Upper lobe of right lung (tissue), 1 donor: ENCODE measurements at regions not wholly inside any gene's neighbourhood (a gene's known extent, or its start where the extent isn't known, plus 50 kb on each side); places are given as distances from the start of the nearest gene placed in this dataset.
A peak's percentile ranks its signal among the peaks of the same experiment; 100 is the strongest.

Experiments used
- ATAC-seq: fragments of 200-7000 bp; cut with Tn5 transposase; one replicate; pipeline ENCODE4 v1.9.1; 2020; ENCODE audit warnings: mild to moderate bottlenecking, moderate library complexity
- DNase-seq: peaks from one replicate; pipeline ENCODE4 v3.0.0-alpha.2; 2020
- H3K27ac ChIP-seq: fragments of 200-600 bp; one replicate; pipeline ENCODE4 v1.8.0; 2022
- H3K27me3 ChIP-seq: fragments of 200-600 bp; one replicate; pipeline ENCODE4 v1.8.0; 2022; ENCODE audit warnings: mild to moderate bottlenecking
- H3K36me3 ChIP-seq: fragments of 200-600 bp; one replicate; pipeline ENCODE4 v1.8.0; 2022
- H3K4me1 ChIP-seq: fragments of 200-600 bp; one replicate; pipeline ENCODE4 v1.8.0; 2022
- H3K4me3 ChIP-seq: fragments of 200-600 bp; one replicate; pipeline ENCODE4 v1.8.0; 2022; ENCODE audit warnings: mild to moderate bottlenecking
- H3K9me3 ChIP-seq: fragments of 200-600 bp; one replicate; pipeline ENCODE4 v1.8.0; 2022
- CTCF ChIP-seq: fragments of 200-600 bp; IDR thresholded peaks from one replicate; pipeline ENCODE4 v1.8.0; 2022; ENCODE audit warnings: antibody characterized with exemption
- intact Hi-C: fragments of 100-400 bp; cut with DNase I; formaldehyde crosslinking; loops from one replicate; pipeline ENCODE4 v1.11.0; 2022
- donor health status: DM: no; HTN: yes; CAD: no; lungs with severe emphysema.

DNA sequence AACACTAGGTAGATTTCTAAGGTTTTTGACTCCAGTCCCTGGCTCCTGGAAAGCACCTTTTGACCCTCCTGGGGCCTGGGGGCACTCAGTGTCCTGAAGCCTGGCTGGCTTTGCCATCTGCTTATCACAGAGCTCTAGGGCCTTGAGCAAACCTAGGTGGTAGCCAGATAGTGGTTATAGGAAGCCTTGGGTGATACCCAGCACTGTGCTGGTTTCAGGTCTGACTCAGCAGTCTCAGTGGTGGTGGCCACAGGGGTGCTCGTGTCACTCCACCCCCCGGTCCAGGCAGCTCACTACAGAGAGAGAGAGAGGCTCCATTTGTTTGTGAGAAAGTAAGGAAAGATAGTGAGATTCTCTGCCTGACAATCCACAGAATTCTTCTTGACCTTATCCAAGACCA is 195.8 kb upstream of the ZFP42 start:
- no peak for DNase-seq
- no peak for ATAC-seq
- H3K4me1 ChIP-seq: no peaks in the 10 kb centered on the region
- no peaks in the 10 kb centered on the region for H3K9me3 ChIP-seq
- no peaks in the 10 kb centered on the region for H3K36me3 ChIP-seq
- H3K4me3 ChIP-seq: no peak overlapping the region
- no peak overlapping the region for H3K27ac ChIP-seq
- TF ChIP-seq CTCF: no peak
- intact Hi-C loops: no loop called here
- no peaks in the 10 kb centered on the region for H3K27me3 ChIP-seq

DNA sequence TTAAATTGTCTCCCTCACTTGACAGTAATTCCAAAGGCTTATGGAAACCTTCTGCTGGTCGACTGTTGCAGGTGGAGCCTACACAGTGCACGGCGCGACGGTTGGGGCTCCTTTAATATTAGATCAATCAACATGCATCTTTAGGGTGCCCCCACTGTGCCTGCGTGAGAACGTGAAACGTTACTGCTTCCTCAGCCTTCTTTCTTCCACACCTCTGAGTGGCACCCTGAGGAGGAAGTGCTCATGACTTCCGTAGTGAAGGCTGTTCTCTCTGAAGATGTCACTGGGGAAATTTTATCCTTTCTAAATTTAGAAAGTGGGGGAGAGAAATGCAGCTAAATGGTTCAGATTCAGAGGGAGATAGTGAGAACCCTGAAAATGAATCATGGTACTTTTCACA is 184.0 kb upstream of the ZFP42 start:
- DNase-seq (no peak), ATAC-seq (no peak)
- H3K27ac ChIP-seq: no peak overlapping the region
- intact Hi-C loops: no loop called here
- no peaks in the 10 kb centered on the region for H3K9me3 ChIP-seq
- no peaks in the 10 kb centered on the region for H3K36me3 ChIP-seq
- no peak for TF ChIP-seq CTCF
- no peak overlapping the region for H3K4me3 ChIP-seq
- no peaks in the 10 kb centered on the region for H3K27me3 ChIP-seq
- no peaks in the 10 kb centered on the region for H3K4me1 ChIP-seq

DNA sequence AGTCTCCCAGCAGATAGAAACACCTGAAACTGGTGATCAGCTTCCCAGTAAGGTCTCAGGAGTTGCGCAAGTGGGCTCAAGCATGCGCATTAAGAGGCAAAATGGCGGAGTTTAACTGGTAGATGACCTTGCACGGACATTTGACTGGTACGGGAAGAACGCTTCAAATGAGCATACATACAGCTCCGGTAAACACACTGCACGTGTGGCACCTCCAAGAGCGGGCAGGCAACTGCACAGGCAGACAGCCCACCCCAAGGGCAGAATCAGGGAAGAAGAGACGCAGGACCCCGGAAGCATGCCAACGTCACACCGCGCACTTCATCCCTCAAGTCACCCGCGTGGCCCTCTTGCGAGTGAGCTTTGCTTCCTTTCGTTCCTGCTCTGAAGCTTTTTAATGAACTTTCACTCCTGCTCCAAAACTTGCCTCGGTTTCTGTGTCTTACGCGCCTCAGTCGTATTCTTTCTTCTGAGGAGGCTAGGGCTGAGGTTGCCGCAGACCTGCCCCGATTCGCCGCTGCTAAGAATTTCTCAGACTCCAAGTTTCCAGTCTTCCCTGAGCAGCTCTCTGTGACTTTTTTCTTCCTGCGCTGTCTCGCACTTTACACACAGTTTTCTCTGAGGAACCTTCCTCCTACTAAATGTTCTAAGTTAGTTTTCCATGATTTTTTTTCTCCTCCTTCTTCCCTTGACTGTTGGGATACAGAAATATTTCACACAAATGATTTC is 180.7 kb upstream of the ZFP42 start:
- Histone ChIP-seq H3K36me3 (no peaks in the 10 kb centered on the region), H3K4me3 (peak overlapping the region; percentile 42), H3K27ac (peak overlapping the region; percentile 77), H3K27me3 (no peaks in the 10 kb centered on the region), H3K4me1 (no peaks in the 10 kb centered on the region), H3K9me3 (no peaks in the 10 kb centered on the region)
- intact Hi-C loops: no loop called here
- DNase-seq (peak; percentile 74), ATAC-seq (peak; percentile 72)
- no peak for TF ChIP-seq CTCF

DNA sequence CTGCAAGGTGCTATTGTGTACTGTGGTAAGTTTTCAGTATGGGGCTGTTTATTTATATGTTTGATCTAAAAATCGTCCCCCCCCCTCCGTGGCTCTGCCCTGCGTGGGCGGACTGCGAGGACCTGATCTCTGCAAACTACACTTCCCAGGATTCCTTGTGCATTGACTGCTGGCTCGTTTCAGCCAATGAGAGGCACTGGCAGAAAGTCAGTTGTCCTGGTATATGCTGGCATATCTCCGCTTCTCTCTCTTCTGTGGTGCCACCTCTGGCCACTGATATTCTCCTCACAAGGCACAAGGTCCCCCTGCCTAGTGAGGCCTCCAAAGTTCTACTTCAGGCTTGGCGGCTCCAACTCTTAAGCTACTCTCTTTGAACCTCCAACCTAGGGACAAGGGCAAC is 168.8 kb upstream of the ZFP42 start:
- H3K27me3 ChIP-seq: no peaks in the 10 kb centered on the region
- DNase-seq (no peak), ATAC-seq (no peak)
- intact Hi-C loops: no loop called here
- no peaks in the 10 kb centered on the region for H3K9me3 ChIP-seq
- no peak overlapping the region for H3K27ac ChIP-seq
- no peak for TF ChIP-seq CTCF
- no peak overlapping the region for H3K4me3 ChIP-seq
- no peaks in the 10 kb centered on the region for H3K4me1 ChIP-seq
- no peaks in the 10 kb centered on the region for H3K36me3 ChIP-seq

DNA sequence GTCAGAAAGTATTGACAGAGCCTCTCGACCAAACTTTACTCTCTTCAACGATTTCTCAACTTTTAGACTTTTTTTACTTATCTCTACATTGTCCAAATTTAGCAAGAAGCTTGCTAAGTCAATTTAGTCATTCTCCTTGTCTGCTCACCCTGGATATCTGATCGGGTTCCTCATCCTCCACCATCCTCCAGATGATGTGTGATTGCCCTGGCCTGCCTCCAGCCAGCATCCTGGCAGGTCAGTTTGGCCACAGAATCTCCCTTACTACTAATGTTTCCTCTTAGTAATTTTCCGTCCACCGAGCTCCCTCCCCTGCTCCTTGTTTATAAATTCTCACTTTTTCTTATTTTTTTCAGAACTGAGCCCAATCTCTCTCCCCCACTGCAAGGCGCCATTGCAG is 167.9 kb upstream of the ZFP42 start:
- no peaks in the 10 kb centered on the region for H3K9me3 ChIP-seq
- no peak for TF ChIP-seq CTCF
- no peaks in the 10 kb centered on the region for H3K4me1 ChIP-seq
- no peak overlapping the region for H3K27ac ChIP-seq
- ATAC-seq (no peak), DNase-seq (no peak)
- H3K27me3 ChIP-seq: no peaks in the 10 kb centered on the region
- intact Hi-C loops: no loop called here
- no peaks in the 10 kb centered on the region for H3K36me3 ChIP-seq
- H3K4me3 ChIP-seq: no peak overlapping the region

GRCh38 chr4:187839765-187840164 is 155.8 kb upstream of the ZFP42 start:
- no peak for TF ChIP-seq CTCF
- Histone ChIP-seq H3K4me3 (no peak overlapping the region), H3K9me3 (no peaks in the 10 kb centered on the region), H3K27me3 (no peaks in the 10 kb centered on the region), H3K27ac (no peak overlapping the region), H3K36me3 (no peaks in the 10 kb centered on the region), H3K4me1 (no peaks in the 10 kb centered on the region)
- ATAC-seq (no peak), DNase-seq (no peak)
- intact Hi-C loops: no loop called here
